Heart left ventricle (tissue), 13 donors: ENCODE measurements at regions not wholly inside any gene's neighbourhood (a gene's known extent, or its start where the extent isn't known, plus 50 kb on each side); places are given as distances from the start of the nearest gene placed in this dataset.

Experiments used
- CTCF ChIP-seq, 12 donors: fragments of 200-600 bp; sonication (generic) in 4 of 12; IDR thresholded peaks; one replicate each; pipeline versions ENCODE4 v1.5.0 to v1.8.0; 2018 to 2022; ENCODE audit warnings: antibody characterized with exemption in 12 of 12, mild to moderate bottlenecking in 5 of 12
- POLR2A ChIP-seq, 2 donors: fragments of 450-650 bp; IDR thresholded peaks; one replicate each; pipeline ENCODE4 v1.6.1; 2017; ENCODE audit warnings: antibody characterized with exemption in 2 of 2, mild to moderate bottlenecking in 2 of 2, moderate library complexity in 2 of 2
- donor health status: ischemic (EF 13 %, LVEDD 7.1; RV severe dilation, severe dysfunction).
- donor health status: DM: no; HTN: yes; CAD: no.
- donor health status: DM: no; HTN: no; CAD: no.
- donor health status: ischemic (EF 25% LVEDD 6.9; RV normal size, moderate dysfunction).
- donor health status: ischemic (EF 25% LVEDD 5.7; RV mildly dilated, moderate dysfunction).
- donor health status: ischemic (EF 35%, LVEDD 5.7; RV mildly dilated, moderate dysfunction).
- donor health status: nonischemic (EF 11% LVEDD 7.7; RV severe dilation, severe dysfunction).
- donor health status: DM: yes; HTN: yes; CAD: no.
- donor health status: PGD.
- donor health status: ischemic (EF 29% LVEDD 5.4; RV normal size, mild dysfunction).
- donor health status: nonischemic (EF 23%, LVEDD 6.1; RV moderate dilation, normal function).

- TF ChIP-seq POLR2A (IDR thresholded peaks at IDR 0.05) (no peak), CTCF (IDR thresholded peaks at IDR 0.05) (no peak)
Measured at GRCh38 chr5:165521816-165522610, 2016.6 kb downstream of the MAT2B start.
